ENCODE measurements at regions not wholly inside any gene's neighbourhood (a gene's known extent, or its start where the extent isn't known, plus 50 kb on each side); places are given as distances from the start of the nearest gene placed in this dataset.

GRCh38 chr18:54736981-54737380, 91.3 kb upstream of the RAB27B start:
- no peaks in the 10 kb centered on the region for H4K20me1 ChIP-seq (ENCODE audit: low read depth)
- H3K4me3 ChIP-seq, result no peak overlapping the region
- no peaks in the 10 kb centered on the region for H3K79me2 ChIP-seq (ENCODE audit: low read depth)
- no peaks in the 10 kb centered on the region for H3K9me3 Mint-ChIP-seq
- H3K9me3 ChIP-seq (ENCODE audit: low read depth), result no peaks in the 10 kb centered on the region
- no peaks in the 10 kb centered on the region for H3K27me3 ChIP-seq
- no peak overlapping the region for H3K27ac Mint-ChIP-seq
- no peaks in the 10 kb centered on the region for H3F3A ChIP-seq (ENCODE audit: low read depth)
- DNase-seq (ENCODE audit: low spot score), result no peak
- TF ChIP-seq CTCF (IDR thresholded peaks at IDR 0.05) (no peak), EZH2 (IDR thresholded peaks at IDR 0.05) (no peak), EZH2phosphoT487 (IDR thresholded peaks at IDR 0.05) (no peak)
- no peak overlapping the region for H2AFZ ChIP-seq (replicated peaks)
- no peaks in the 10 kb centered on the region for H3K4me1 ChIP-seq
- H3K9ac ChIP-seq, result no peak overlapping the region
- no peaks in the 10 kb centered on the region for H3K27me3 Mint-ChIP-seq (ENCODE audit: insufficient read depth, low read depth)
- no peaks in the 10 kb centered on the region for H3K36me3 Mint-ChIP-seq
- H3K27ac ChIP-seq, result no peak overlapping the region
- no peak overlapping the region for H3K4me2 ChIP-seq
- no peaks in the 10 kb centered on the region for H3K36me3 ChIP-seq
- no peaks in the 10 kb centered on the region for H3K4me1 Mint-ChIP-seq
- H3K4me3 Mint-ChIP-seq, result no peak overlapping the region

GRCh38 chr18:54737986-54738385, 90.3 kb upstream of the RAB27B start:
- no peaks in the 10 kb centered on the region for H3K4me1 ChIP-seq
- Mint-ChIP-seq H3K4me3 (no peak overlapping the region), H3K36me3 (no peaks in the 10 kb centered on the region), H3K4me1 (no peaks in the 10 kb centered on the region), H3K9me3 (no peaks in the 10 kb centered on the region), H3K27me3 (ENCODE audit: insufficient read depth, low read depth) (no peaks in the 10 kb centered on the region), H3K27ac (no peak overlapping the region)
- no peak overlapping the region for H3K9ac ChIP-seq
- H2AFZ ChIP-seq (replicated peaks), result no peak overlapping the region
- H3K9me3 ChIP-seq (ENCODE audit: low read depth), result no peaks in the 10 kb centered on the region
- no peak overlapping the region for H3K4me3 ChIP-seq
- no peaks in the 10 kb centered on the region for H3K79me2 ChIP-seq (ENCODE audit: low read depth)
- no peaks in the 10 kb centered on the region for H3K36me3 ChIP-seq
- H3K27ac ChIP-seq, result no peak overlapping the region
- TF ChIP-seq CTCF (IDR thresholded peaks at IDR 0.05) (no peak), EZH2 (IDR thresholded peaks at IDR 0.05) (no peak), EZH2phosphoT487 (IDR thresholded peaks at IDR 0.05) (no peak)
- no peaks in the 10 kb centered on the region for H4K20me1 ChIP-seq (ENCODE audit: low read depth)
- H3K27me3 ChIP-seq, result no peaks in the 10 kb centered on the region
- no peak for DNase-seq (ENCODE audit: low spot score)
- H3K4me2 ChIP-seq, result no peak overlapping the region
- H3F3A ChIP-seq (ENCODE audit: low read depth), result no peaks in the 10 kb centered on the region

DNA sequence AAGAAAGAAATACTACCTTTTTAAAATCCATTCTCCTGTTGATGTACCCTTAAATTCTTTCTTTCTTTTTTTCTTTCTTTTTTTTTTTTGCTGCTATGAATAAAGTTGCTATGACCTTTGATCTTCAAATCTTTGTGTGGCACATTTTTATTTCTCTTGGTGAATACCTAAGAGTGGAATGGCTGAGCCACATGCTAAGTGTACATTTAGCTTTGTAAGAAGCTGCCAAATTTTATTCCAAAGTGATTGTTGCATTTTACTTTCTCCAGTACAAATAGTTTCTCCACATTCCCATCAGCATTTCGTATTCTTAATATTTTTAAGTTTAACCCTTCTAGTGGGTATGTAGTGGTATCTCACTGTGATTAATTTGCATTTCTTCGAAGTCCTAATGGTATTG, 88.8 kb upstream of the RAB27B start:
- Mint-ChIP-seq H3K27me3 (ENCODE audit: insufficient read depth, low read depth) (no peaks in the 10 kb centered on the region), H3K9me3 (no peaks in the 10 kb centered on the region), H3K27ac (no peak overlapping the region), H3K36me3 (no peaks in the 10 kb centered on the region), H3K4me1 (no peaks in the 10 kb centered on the region), H3K4me3 (no peak overlapping the region)
- no peak overlapping the region for H3K4me3 ChIP-seq
- no peaks in the 10 kb centered on the region for H4K20me1 ChIP-seq (ENCODE audit: low read depth)
- H2AFZ ChIP-seq (replicated peaks), result no peak overlapping the region
- H3K79me2 ChIP-seq (ENCODE audit: low read depth), result no peaks in the 10 kb centered on the region
- TF ChIP-seq CTCF (IDR thresholded peaks at IDR 0.05) (no peak), EZH2phosphoT487 (IDR thresholded peaks at IDR 0.05) (no peak), EZH2 (IDR thresholded peaks at IDR 0.05) (no peak)
- no peaks in the 10 kb centered on the region for H3K27me3 ChIP-seq
- DNase-seq (ENCODE audit: low spot score), result no peak
- no peak overlapping the region for H3K9ac ChIP-seq
- no peaks in the 10 kb centered on the region for H3F3A ChIP-seq (ENCODE audit: low read depth)
- H3K9me3 ChIP-seq (ENCODE audit: low read depth), result no peaks in the 10 kb centered on the region
- H3K27ac ChIP-seq, result no peak overlapping the region
- H3K4me2 ChIP-seq, result no peak overlapping the region
- no peaks in the 10 kb centered on the region for H3K4me1 ChIP-seq
- no peaks in the 10 kb centered on the region for H3K36me3 ChIP-seq

Data from neural progenitor cell (in vitro differentiated cells).